Activated T-cell treated with anti-CD3 and anti-CD28 coated beads for 48 hours (primary cell): ENCODE measurements at regions not wholly inside any gene's neighbourhood (a gene's known extent, or its start where the extent isn't known, plus 50 kb on each side); places are given as distances from the start of the nearest gene placed in this dataset.
"Not testable (repeated sequence)": the region's sequence is repeated elsewhere in the genome, so short reads cannot be mapped to it uniquely, and the experiment has no call there.

ENCODE experiments used
- DNase-seq: peaks from one replicate; pipeline ENCODE4 v3.0.0-alpha.2; 2020; ENCODE audit warnings: low read depth

GRCh38 chr14:25546826-25547225 is 496.9 kb upstream of the STXBP6 start:
- DNase-seq, result no peak

- DNase-seq, result no peak
Observed at GRCh38 chr14:25537846-25538455, 488.0 kb upstream of the STXBP6 start.

- no peak for DNase-seq
Observed at GRCh38 chr14:25526290-25526689, 476.3 kb upstream of the STXBP6 start.

- no peak for DNase-seq
Observed at GRCh38 chr14:25522926-25523325, 473.0 kb upstream of the STXBP6 start.

- DNase-seq, result no peak
Observed at GRCh38 chr14:25522116-25522515, 472.2 kb upstream of the STXBP6 start.

- DNase-seq, result no peak
Observed at GRCh38 chr14:25521616-25522015, 471.7 kb upstream of the STXBP6 start.

GRCh38 chr14:25520821-25521220 is 470.9 kb upstream of the STXBP6 start:
- no peak for DNase-seq

GRCh38 chr14:25518364-25518763 is 468.4 kb upstream of the STXBP6 start:
- no peak for DNase-seq

GRCh38 chr14:25516838-25517237 is 466.9 kb upstream of the STXBP6 start:
- no peak for DNase-seq

- DNase-seq, result no peak
Observed at GRCh38 chr14:25508845-25509244, 458.9 kb upstream of the STXBP6 start.

- no peak for DNase-seq
Observed at GRCh38 chr14:25501749-25502148, 451.8 kb upstream of the STXBP6 start.

- no peak for DNase-seq
Observed at GRCh38 chr14:25488961-25489360, 439.0 kb upstream of the STXBP6 start.

GRCh38 chr14:25485381-25485780 is 435.4 kb upstream of the STXBP6 start:
- DNase-seq, result no peak

- no peak for DNase-seq
Observed at GRCh38 chr14:25484906-25485305, 435.0 kb upstream of the STXBP6 start.

GRCh38 chr14:25484235-25484634 is 434.3 kb upstream of the STXBP6 start:
- no peak for DNase-seq

GRCh38 chr14:25477316-25478098 is 427.6 kb upstream of the STXBP6 start:
- DNase-seq, result no peak

- no peak for DNase-seq
Observed at GRCh38 chr14:25472700-25473099, 422.8 kb upstream of the STXBP6 start.

GRCh38 chr14:25464772-25465171 is 414.8 kb upstream of the STXBP6 start:
- no peak for DNase-seq

GRCh38 chr14:25464078-25464477 is 414.1 kb upstream of the STXBP6 start:
- DNase-seq, result no peak

- DNase-seq, result no peak
Observed at GRCh38 chr14:25463480-25463879, 413.5 kb upstream of the STXBP6 start.

- no peak for DNase-seq
Observed at GRCh38 chr14:25461780-25462179, 411.8 kb upstream of the STXBP6 start.

GRCh38 chr14:25444381-25444780 is 394.4 kb upstream of the STXBP6 start:
- no peak for DNase-seq

GRCh38 chr14:25440382-25440781 is 390.4 kb upstream of the STXBP6 start:
- DNase-seq, result not testable (repeated sequence)

- no peak for DNase-seq
Observed at GRCh38 chr14:25436906-25437305, 387.0 kb upstream of the STXBP6 start.
